ENCODE measurements at regions not wholly inside any gene's neighbourhood (a gene's known extent, or its start where the extent isn't known, plus 50 kb on each side); places are given as distances from the start of the nearest gene placed in this dataset.

DNA sequence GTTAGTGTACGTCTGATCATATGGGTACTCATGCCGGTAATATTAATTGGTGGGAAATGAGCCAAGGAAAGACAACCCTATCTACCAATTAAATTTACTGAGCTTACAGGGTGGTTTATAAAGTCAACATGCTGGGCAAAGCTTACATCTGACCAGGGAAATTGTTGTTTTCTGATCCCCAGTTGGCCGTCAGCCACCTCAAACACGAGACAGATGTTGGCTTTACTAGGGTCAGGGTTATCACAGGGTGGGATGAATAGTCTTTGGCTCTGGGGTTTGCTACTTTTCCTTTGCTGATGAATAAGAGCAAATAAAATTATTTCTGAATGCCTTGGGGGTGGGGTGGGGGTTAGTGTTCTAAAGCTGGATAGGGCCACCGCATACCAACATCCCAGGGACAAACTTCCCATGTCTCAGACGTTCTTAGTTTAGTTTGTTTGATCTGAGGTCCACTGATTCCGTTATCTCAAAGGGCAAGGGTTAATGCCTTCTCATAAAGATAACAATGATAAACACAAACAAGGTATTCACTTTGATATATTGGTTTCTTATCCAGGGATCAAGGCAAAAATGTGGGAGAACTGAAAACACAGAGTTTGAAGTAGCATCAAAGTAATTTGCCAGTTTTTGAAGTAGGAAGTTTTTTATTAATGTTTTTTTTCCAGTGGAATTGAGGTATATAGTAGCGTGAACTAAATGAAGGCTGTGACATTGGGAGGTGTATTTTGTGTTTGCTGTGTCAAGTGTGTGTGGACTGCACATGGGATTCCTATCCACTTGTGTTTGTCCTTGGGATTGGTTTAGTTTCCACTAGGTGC, 109.1 kb upstream of the RPS23 start:
- Histone ChIP-seq H3K4me1 (peaks cover 0 to 34% (median 5%) of the 10 kb centered on the region in 4 donors), H3K4me3 (no peak overlapping the region), H3K9me3 (no peaks in the 10 kb centered on the region), H3K27ac (peak overlapping the region; percentile 38 to 65), H3K36me3 (no peaks in the 10 kb centered on the region), H3K27me3 (no peaks in the 10 kb centered on the region)
- no peak for DNase-seq
- TF ChIP-seq, protein P1, sequence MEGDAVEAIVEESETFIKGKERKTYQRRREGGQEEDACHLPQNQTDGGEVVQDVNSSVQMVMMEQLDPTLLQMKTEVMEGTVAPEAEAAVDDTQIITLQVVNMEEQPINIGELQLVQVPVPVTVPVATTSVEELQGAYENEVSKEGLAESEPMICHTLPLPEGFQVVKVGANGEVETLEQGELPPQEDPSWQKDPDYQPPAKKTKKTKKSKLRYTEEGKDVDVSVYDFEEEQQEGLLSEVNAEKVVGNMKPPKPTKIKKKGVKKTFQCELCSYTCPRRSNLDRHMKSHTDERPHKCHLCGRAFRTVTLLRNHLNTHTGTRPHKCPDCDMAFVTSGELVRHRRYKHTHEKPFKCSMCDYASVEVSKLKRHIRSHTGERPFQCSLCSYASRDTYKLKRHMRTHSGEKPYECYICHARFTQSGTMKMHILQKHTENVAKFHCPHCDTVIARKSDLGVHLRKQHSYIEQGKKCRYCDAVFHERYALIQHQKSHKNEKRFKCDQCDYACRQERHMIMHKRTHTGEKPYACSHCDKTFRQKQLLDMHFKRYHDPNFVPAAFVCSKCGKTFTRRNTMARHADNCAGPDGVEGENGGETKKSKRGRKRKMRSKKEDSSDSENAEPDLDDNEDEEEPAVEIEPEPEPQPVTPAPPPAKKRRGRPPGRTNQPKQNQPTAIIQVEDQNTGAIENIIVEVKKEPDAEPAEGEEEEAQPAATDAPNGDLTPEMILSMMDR (IDR thresholded peaks at IDR 0.05) = no peak
- intact Hi-C loops (cut with DNase I; ENCODE audit: low total_unique reads) = no loop called here

DNA sequence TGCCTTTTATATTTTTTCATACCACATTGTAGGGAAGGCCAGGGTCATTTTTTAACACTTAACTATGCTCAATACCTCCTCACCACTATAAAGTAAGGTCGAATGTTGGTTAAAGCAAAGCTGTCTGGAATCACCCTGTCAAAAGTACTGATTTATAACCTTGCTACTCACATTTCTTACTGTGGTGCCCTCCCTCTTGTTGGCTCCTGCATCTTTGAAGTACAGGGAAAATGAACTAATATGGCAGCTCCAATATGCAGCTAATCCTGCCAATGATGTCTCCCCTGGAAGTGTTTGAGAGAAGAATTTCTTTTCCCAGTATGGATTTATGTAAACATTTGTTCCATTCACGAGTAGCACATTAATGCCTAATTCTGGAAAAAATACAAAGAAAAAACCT, 108.4 kb upstream of the RPS23 start:
- peaks cover 0 to 34% (median 5%) of the 10 kb centered on the region in 4 donors for H3K4me1 ChIP-seq
- H3K9me3 ChIP-seq = no peaks in the 10 kb centered on the region
- no peaks in the 10 kb centered on the region for H3K36me3 ChIP-seq
- intact Hi-C loops (cut with DNase I; ENCODE audit: low total_unique reads) = no loop called here
- no peak overlapping the region for H3K4me3 ChIP-seq
- no peaks in the 10 kb centered on the region for H3K27me3 ChIP-seq
- TF ChIP-seq, protein P1 (IDR thresholded peaks at IDR 0.05) = no peak
- DNase-seq = no peak
- peak overlapping the region; percentile 6 to 38 for H3K27ac ChIP-seq

- Histone ChIP-seq H3K9me3 (no peaks in the 10 kb centered on the region), H3K4me3 (no peak overlapping the region), H3K27me3 (no peaks in the 10 kb centered on the region), H3K36me3 (no peaks in the 10 kb centered on the region), H3K4me1 (peaks cover 0 to 30% (median 5%) of the 10 kb centered on the region in 4 donors), H3K27ac (peak overlapping the region in 1 of 2 donors; percentile 28)
- DNase-seq = no peak
- intact Hi-C loops (cut with DNase I; ENCODE audit: low total_unique reads) = no loop called here
- TF ChIP-seq, protein P1 (IDR thresholded peaks at IDR 0.05) = no peak
Measured at GRCh38 chr5:82384034-82384750, 106.0 kb upstream of the RPS23 start.

DNA sequence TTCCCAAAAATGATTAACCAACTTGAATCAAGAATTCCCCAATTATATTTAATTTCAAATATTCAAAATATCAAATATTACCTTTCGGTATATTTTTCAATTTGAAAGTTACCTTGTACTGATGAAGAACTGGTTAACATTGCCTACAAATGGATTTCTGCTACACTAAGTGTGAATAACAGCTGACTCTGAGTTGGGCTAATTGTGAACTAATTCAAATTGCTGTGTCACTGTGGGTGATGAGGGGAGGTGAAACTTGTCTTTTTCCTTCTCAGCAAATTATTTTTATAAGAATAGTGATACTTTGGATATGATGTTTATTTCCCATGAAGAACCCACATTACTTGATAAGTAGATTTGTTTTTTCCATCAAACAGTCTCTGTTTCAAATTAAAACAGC, 103.4 kb upstream of the RPS23 start:
- H3K36me3 ChIP-seq = no peaks in the 10 kb centered on the region
- H3K9me3 ChIP-seq = no peaks in the 10 kb centered on the region
- TF ChIP-seq, protein P1 (IDR thresholded peaks at IDR 0.05) = no peak
- no peak for DNase-seq
- no peak overlapping the region for H3K27ac ChIP-seq
- peaks cover 0 to 10% (median 0%) of the 10 kb centered on the region in 4 donors for H3K4me1 ChIP-seq
- H3K4me3 ChIP-seq = no peak overlapping the region
- H3K27me3 ChIP-seq = no peaks in the 10 kb centered on the region
- intact Hi-C loops (cut with DNase I; ENCODE audit: low total_unique reads) = no loop called here

- Histone ChIP-seq H3K27me3 (no peaks in the 10 kb centered on the region), H3K9me3 (no peaks in the 10 kb centered on the region), H3K27ac (peak overlapping the region; percentile 15 to 36), H3K4me1 (peaks cover 0 to 13% (median 1%) of the 10 kb centered on the region in 4 donors), H3K36me3 (no peaks in the 10 kb centered on the region), H3K4me3 (no peak overlapping the region)
- intact Hi-C loops (cut with DNase I; ENCODE audit: low total_unique reads) = no loop called here
- TF ChIP-seq, protein P1 (IDR thresholded peaks at IDR 0.05) = no peak
- DNase-seq = no peak
Measured at GRCh38 chr5:82376307-82376706, 98.2 kb upstream of the RPS23 start.

Data from tibial artery (tissue), 4 donors.